ENCODE measurements at regions not wholly inside any gene's neighbourhood (a gene's known extent, or its start where the extent isn't known, plus 50 kb on each side); places are given as distances from the start of the nearest gene placed in this dataset.
"Not testable (repeated sequence)": the region's sequence is repeated elsewhere in the genome, so short reads cannot be mapped to it uniquely, and the experiment has no call there.

- TF ChIP-seq POLR2AphosphoS5, CTCF (IDR thresholded peaks at IDR 0.05): not testable (repeated sequence)
These were observed 120.7 kb upstream of the ZNF469 start for GRCh38 chr16:88261814-88262605.
